Activated CD4-positive, alpha-beta T cell treated with anti-CD3 and anti-CD28 coated beads, Interleukin-2, amount 10 ng/mL, durations not matched to agents 24 days and 14 days (primary cell): ENCODE measurements at regions not wholly inside any gene's neighbourhood (a gene's known extent, or its start where the extent isn't known, plus 50 kb on each side); places are given as distances from the start of the nearest gene placed in this dataset.

ENCODE experiments used
- DNase-seq: peaks from one replicate; pipeline ENCODE4 v3.0.0; 2022
- H3K27ac Mint-ChIP-seq: one replicate; pipeline ENCODE4 v1.8.0; 2022; ENCODE audit warnings: mild to moderate bottlenecking, mixed read lengths
- H3K27me3 Mint-ChIP-seq: one replicate; pipeline ENCODE4 v1.8.0; 2022; ENCODE audit warnings: mixed read lengths
- H3K36me3 Mint-ChIP-seq: one replicate; pipeline ENCODE4 v1.8.0; 2022; ENCODE audit warnings: low read depth, mild to moderate bottlenecking, mixed read lengths
- H3K4me1 Mint-ChIP-seq: one replicate; pipeline ENCODE4 v1.8.0; 2021; ENCODE audit warnings: mixed read lengths
- H3K4me3 Mint-ChIP-seq: one replicate; pipeline ENCODE4 v1.8.0; 2022; ENCODE audit warnings: mild to moderate bottlenecking, moderate library complexity, mixed read lengths
- H3K9me3 Mint-ChIP-seq: one replicate; pipeline ENCODE4 v1.8.0; 2021; ENCODE audit warnings: mixed read lengths
- intact Hi-C: fragments of 100-400 bp; cut with micrococcal nuclease; formaldehyde crosslinking; loops from one replicate; pipeline ENCODE4 v1.15.1; 2023

DNA sequence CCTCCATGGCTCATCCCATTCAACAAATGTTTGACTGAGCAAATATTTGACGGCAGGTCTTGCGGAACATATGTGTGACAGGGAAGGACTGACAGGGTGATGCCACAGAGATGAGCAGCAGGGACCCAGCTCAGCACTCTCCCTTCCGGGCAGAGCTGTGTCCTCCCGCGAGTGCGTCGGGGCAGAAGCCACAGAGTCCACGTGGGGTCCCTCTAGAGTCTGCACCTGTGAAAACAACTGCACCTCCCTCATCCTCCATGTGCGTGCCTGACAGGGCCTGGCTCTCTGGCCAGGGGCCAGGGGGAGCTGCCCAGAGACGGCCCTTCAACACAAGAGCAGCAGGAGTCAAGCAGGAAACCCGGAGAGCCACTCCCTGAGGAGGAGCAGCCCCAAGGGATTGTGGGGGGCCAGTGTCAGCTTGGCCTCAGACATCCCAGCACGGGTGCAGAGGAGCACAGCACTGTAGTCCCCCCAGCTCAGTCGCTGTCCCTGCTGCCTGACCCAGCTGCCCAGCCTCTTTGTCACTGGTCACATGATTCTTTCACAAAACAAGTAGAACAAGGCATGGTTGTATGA, 83.6 kb upstream of the TMEM72 start:
- DNase-seq = no peak
- H3K4me3 Mint-ChIP-seq = no peak overlapping the region
- H3K27me3 Mint-ChIP-seq = peaks cover 2% of the 10 kb centered on the region
- intact Hi-C loops = no loop called here
- no peaks in the 10 kb centered on the region for H3K4me1 Mint-ChIP-seq
- no peaks in the 10 kb centered on the region for H3K9me3 Mint-ChIP-seq
- H3K27ac Mint-ChIP-seq = no peak overlapping the region
- no peaks in the 10 kb centered on the region for H3K36me3 Mint-ChIP-seq

DNA sequence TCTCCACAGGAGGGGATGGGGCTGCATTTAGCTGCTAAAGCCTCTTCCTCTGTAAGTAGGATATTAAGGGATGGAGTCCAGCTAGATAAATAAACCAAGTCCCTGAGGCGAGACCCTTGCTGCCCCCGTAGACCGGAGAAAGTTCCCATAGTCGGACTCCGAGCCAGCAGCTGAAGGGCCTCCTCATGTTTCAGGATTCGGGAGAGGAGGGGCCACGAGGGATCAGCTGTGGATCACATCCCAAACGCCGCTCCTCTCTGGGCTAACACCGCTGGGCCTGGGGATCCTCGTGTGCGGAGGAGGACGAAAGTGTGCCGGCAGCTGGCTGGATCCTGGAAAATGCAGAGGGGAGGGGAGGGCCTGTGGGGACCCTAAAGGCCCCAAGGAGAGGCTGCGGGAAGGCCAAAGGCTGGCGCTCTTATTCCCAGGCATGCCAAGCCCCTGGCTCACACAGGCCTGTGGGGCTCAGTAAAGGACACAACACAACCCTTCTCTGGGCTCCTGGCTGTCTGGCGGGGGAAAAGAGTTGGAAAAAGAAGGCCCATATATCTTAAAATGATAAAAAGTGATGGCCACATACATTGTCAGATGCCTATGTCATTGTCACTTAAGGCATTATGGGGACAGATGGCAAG, 82.5 kb upstream of the TMEM72 start:
- Mint-ChIP-seq H3K27me3 (peaks cover 2% of the 10 kb centered on the region), H3K9me3 (no peaks in the 10 kb centered on the region), H3K27ac (no peak overlapping the region), H3K36me3 (no peaks in the 10 kb centered on the region), H3K4me1 (no peaks in the 10 kb centered on the region), H3K4me3 (no peak overlapping the region)
- DNase-seq = no peak
- intact Hi-C loops = no loop called here

GRCh38 chr10:44829426-44829825, 81.7 kb upstream of the TMEM72 start:
- DNase-seq = no peak
- intact Hi-C loops = no loop called here
- Mint-ChIP-seq H3K4me3 (no peak overlapping the region), H3K36me3 (no peaks in the 10 kb centered on the region), H3K4me1 (no peaks in the 10 kb centered on the region), H3K27ac (no peak overlapping the region), H3K27me3 (peaks cover 2% of the 10 kb centered on the region), H3K9me3 (no peaks in the 10 kb centered on the region)

DNA sequence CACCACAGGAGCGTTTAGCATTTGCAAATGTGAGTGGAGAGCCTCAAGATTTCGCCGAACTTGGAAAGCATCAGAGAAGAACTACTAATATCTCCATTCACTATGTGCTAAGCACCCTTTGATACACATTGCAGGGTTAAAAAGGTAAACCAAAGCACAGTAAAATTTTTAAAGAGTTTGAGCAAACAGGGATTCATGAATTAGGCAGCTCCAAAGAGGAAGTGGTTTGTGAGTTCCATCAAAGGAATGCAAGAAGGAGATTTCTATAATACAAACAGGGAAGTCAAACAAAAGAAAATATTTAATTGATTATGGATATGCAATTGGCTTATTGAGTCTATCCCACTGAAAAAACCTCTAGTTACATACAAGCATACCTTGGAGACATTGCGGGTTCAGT, 81.1 kb upstream of the TMEM72 start:
- no peaks in the 10 kb centered on the region for H3K4me1 Mint-ChIP-seq

GRCh38 chr10:44831581-44831980, 79.6 kb upstream of the TMEM72 start:
- Mint-ChIP-seq H3K27ac (no peak overlapping the region), H3K4me1 (no peaks in the 10 kb centered on the region), H3K27me3 (peaks cover 2% of the 10 kb centered on the region), H3K4me3 (no peak overlapping the region), H3K36me3 (no peaks in the 10 kb centered on the region), H3K9me3 (no peaks in the 10 kb centered on the region)
- intact Hi-C loops = no loop called here
- no peak for DNase-seq

More for the DNA sequence above, 81.1 kb upstream of the TMEM72 start:
- Mint-ChIP-seq H3K4me3 (no peak overlapping the region), H3K27ac (no peak overlapping the region), H3K27me3 (peaks cover 2% of the 10 kb centered on the region), H3K36me3 (no peaks in the 10 kb centered on the region), H3K9me3 (no peaks in the 10 kb centered on the region)
- intact Hi-C loops = no loop called here
- no peak for DNase-seq

DNA sequence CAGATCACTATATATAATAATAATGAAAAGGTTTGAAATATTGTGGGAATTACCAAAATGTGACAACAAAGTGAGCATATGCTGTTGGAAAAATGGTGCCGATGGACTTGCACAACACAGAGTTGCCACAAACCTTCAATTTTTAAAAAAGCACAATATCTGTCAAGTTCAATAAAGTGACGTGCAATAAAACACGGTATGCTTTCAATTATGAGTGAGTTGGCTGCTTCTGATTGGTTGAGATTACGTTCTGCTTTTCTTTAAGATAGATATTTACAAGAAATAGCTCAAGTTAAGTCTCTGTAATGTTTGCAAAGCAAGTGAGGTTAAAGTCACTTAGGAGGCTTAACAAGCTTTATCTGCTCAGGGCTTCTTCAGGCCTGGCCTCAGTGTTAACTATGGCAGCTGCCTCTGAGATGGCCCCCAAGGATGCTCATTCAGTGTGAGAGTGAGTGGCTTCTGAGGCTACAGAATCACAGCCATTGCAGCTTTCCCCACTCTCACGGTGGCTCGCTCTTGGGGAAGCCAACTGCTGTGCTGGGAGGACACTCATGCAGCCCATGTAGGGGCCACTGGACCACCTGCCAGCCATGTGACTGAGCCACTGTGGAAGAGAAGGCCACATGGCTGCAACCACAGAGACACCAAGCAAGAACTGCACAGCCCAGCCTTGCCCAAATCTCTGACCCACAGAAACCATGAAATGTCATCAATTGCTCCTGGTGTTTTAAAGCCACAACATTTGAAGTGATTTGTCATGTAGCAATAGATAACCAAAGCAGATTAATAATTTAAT, 78.3 kb upstream of the TMEM72 start:
- H3K4me1 Mint-ChIP-seq = no peaks in the 10 kb centered on the region

DNA sequence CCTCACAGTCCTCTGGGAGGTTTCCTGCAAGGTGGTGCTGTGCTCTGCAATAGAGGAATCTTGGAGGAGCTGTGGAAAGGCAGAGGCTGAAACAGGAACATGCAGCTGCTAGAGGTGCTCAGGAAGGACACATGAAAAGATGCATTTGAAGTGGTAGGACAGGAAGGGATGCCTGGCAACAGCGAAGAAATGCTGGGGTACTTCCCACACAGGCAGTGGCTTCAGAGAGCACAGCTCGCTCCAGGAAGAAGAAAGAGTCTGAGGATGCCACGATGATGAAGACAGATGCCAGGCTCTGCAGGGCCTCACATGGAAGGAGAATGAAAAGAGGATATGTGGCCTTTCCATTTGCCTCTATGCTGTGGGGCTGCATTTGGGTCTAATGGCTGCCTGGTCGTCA, 77.0 kb upstream of the TMEM72 start:
- Mint-ChIP-seq H3K4me3 (no peak overlapping the region), H3K27me3 (peaks cover 2% of the 10 kb centered on the region), H3K4me1 (no peaks in the 10 kb centered on the region), H3K27ac (no peak overlapping the region), H3K36me3 (no peaks in the 10 kb centered on the region), H3K9me3 (no peaks in the 10 kb centered on the region)
- DNase-seq = no peak
- intact Hi-C loops = no loop called here

More for the DNA sequence above, 78.3 kb upstream of the TMEM72 start:
- Mint-ChIP-seq H3K4me3 (no peak overlapping the region), H3K27me3 (peaks cover 2% of the 10 kb centered on the region), H3K36me3 (no peaks in the 10 kb centered on the region), H3K27ac (no peak overlapping the region), H3K9me3 (no peaks in the 10 kb centered on the region)
- intact Hi-C loops = no loop called here
- no peak for DNase-seq

- intact Hi-C loops = no loop called here
These were observed 75.8 kb upstream of the TMEM72 start for GRCh38 chr10:44835300-44835699.

GRCh38 chr10:44843484-44843883, 67.7 kb upstream of the TMEM72 start:
- Mint-ChIP-seq H3K36me3 (no peaks in the 10 kb centered on the region), H3K4me1 (peaks cover 2% of the 10 kb centered on the region), H3K27me3 (peaks cover 7% of the 10 kb centered on the region), H3K4me3 (no peak overlapping the region), H3K9me3 (no peaks in the 10 kb centered on the region), H3K27ac (no peak overlapping the region)
- intact Hi-C loops = no loop called here
- DNase-seq = no peak

More at GRCh38 chr10:44835300-44835699, 75.8 kb upstream of the TMEM72 start:
- Mint-ChIP-seq H3K4me1 (peaks cover 2% of the 10 kb centered on the region), H3K27ac (no peak overlapping the region), H3K36me3 (no peaks in the 10 kb centered on the region), H3K4me3 (no peak overlapping the region), H3K9me3 (no peaks in the 10 kb centered on the region), H3K27me3 (peaks cover 2% of the 10 kb centered on the region)
- no peak for DNase-seq

- no peak for DNase-seq
- H3K27me3 Mint-ChIP-seq = peaks cover 7% of the 10 kb centered on the region
- no peaks in the 10 kb centered on the region for H3K4me1 Mint-ChIP-seq
- no peak overlapping the region for H3K4me3 Mint-ChIP-seq
- H3K9me3 Mint-ChIP-seq = no peaks in the 10 kb centered on the region
- H3K36me3 Mint-ChIP-seq = no peaks in the 10 kb centered on the region
- H3K27ac Mint-ChIP-seq = no peak overlapping the region
- intact Hi-C loops = no loop called here
These were observed 65.6 kb upstream of the TMEM72 start for GRCh38 chr10:44845361-44846175.

DNA sequence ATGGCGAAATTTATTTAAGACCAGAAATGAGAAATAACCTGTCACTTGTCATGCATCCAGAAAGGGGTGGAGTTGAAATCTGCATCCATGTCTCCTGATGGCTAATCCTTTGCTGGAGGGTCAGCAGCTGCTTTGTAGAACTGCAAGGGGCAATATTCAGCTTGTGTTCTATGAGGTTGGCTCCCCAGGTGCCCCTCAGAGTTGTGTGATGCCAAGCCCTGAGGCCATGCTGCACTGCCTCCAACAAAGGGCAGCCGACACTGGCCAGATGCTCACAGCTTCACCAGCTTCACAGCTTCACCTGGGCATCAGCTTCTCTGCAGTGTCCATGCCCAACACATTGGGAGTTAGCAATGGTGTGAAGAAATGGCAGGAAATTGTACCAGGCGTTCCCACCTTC, 64.0 kb upstream of the TMEM72 start:
- DNase-seq = no peak
- no peak overlapping the region for H3K27ac Mint-ChIP-seq

GRCh38 chr10:44848211-44848610, 62.9 kb upstream of the TMEM72 start:
- H3K27me3 Mint-ChIP-seq = peaks cover 2% of the 10 kb centered on the region
- intact Hi-C loops = no loop called here
- no peak for DNase-seq
- no peaks in the 10 kb centered on the region for H3K36me3 Mint-ChIP-seq
- H3K4me3 Mint-ChIP-seq = no peak overlapping the region
- H3K27ac Mint-ChIP-seq = no peak overlapping the region
- H3K4me1 Mint-ChIP-seq = no peaks in the 10 kb centered on the region
- H3K9me3 Mint-ChIP-seq = no peaks in the 10 kb centered on the region

More for the DNA sequence above, 64.0 kb upstream of the TMEM72 start:
- H3K4me3 Mint-ChIP-seq = no peak overlapping the region
- H3K9me3 Mint-ChIP-seq = no peaks in the 10 kb centered on the region
- peaks cover 2% of the 10 kb centered on the region for H3K27me3 Mint-ChIP-seq
- no peaks in the 10 kb centered on the region for H3K4me1 Mint-ChIP-seq
- no peaks in the 10 kb centered on the region for H3K36me3 Mint-ChIP-seq
- intact Hi-C loops = no loop called here

DNA sequence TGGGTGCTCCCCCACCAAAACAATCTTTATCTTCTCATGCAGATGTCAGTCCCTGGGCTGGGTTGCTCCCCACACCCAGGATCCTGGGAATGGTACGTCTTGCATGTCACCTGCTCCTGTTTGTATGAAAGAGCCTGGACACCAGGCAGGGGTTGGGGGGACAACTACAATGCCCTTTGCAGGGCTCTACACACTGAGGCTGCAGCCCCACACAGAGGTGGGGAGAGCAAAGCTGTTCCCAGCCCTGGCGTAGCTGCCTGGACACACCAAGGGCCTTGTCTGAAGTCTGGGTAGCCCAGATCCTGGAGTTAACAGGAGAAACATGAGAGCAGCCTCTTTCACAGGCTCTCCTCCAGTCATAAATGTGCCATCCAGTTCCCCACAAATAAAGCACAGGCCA, 61.2 kb upstream of the TMEM72 start:
- Mint-ChIP-seq H3K4me1 (no peaks in the 10 kb centered on the region), H3K9me3 (no peaks in the 10 kb centered on the region), H3K27me3 (peaks cover 2% of the 10 kb centered on the region), H3K4me3 (no peak overlapping the region), H3K36me3 (no peaks in the 10 kb centered on the region), H3K27ac (no peak overlapping the region)
- DNase-seq = no peak
- intact Hi-C loops = no loop called here
